ENCODE measurements at regions not wholly inside any gene's neighbourhood (a gene's known extent, or its start where the extent isn't known, plus 50 kb on each side); places are given as distances from the start of the nearest gene placed in this dataset.

DNA sequence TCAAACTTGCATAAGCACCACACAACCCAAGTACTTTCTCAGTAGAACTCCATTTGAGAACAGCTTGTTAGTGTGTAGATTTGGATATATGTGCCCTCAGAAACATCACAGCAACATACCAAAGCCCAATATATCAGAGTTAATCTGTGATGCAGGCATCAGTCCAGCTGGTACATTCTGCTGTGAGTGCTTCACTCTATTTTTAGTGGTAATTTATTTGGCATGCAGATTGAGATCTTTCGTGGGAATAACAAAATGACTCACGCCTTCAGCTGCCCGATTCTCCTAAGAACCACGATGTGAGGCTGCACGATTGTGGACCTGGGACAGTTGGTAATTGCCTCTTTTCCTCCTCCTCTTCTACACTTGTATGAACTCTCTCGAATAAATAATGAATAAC is 730.7 kb downstream of the SQOR start:
- TF ChIP-seq, protein P1, sequence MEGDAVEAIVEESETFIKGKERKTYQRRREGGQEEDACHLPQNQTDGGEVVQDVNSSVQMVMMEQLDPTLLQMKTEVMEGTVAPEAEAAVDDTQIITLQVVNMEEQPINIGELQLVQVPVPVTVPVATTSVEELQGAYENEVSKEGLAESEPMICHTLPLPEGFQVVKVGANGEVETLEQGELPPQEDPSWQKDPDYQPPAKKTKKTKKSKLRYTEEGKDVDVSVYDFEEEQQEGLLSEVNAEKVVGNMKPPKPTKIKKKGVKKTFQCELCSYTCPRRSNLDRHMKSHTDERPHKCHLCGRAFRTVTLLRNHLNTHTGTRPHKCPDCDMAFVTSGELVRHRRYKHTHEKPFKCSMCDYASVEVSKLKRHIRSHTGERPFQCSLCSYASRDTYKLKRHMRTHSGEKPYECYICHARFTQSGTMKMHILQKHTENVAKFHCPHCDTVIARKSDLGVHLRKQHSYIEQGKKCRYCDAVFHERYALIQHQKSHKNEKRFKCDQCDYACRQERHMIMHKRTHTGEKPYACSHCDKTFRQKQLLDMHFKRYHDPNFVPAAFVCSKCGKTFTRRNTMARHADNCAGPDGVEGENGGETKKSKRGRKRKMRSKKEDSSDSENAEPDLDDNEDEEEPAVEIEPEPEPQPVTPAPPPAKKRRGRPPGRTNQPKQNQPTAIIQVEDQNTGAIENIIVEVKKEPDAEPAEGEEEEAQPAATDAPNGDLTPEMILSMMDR (conservative IDR thresholded peaks at IDR 0.05 in 1 of 2, IDR thresholded peaks at IDR 0.05 in 1 of 2; ENCODE audit: extremely low read depth in 1 of 2, insufficient read depth in 1 of 2, low read depth in 1 of 2, low read length in 2 of 2), result no peak
- TF ChIP-seq EZH2 (IDR thresholded peaks at IDR 0.05; ENCODE audit: borderline replicate concordance, low read length), result no peak
